H9 (cell line): ENCODE measurements at regions not wholly inside any gene's neighbourhood (a gene's known extent, or its start where the extent isn't known, plus 50 kb on each side); places are given as distances from the start of the nearest gene placed in this dataset.

ENCODE experiments used
- DNase-seq: peaks from one replicate; pipeline ENCODE4 v3.0.0-alpha.2; 2017
- H2AFZ ChIP-seq: one replicate; pipeline ENCODE4 v1.6.1; 2013; ENCODE audit warnings: mild to moderate bottlenecking, low read length, control low read depth, moderate library complexity
- H2AK5ac ChIP-seq: 2 replicates; pipeline ENCODE4 v1.6.1; 2013; ENCODE audit warnings: low read length, control low read depth, mixed read lengths; ENCODE audit not compliant: insufficient read length
- H2BK120ac ChIP-seq: one replicate; pipeline ENCODE4 v1.6.1; 2013; ENCODE audit warnings: low read depth, mild to moderate bottlenecking, low read length, control low read depth, inconsistent platforms; ENCODE audit not compliant: poor library complexity, severe bottlenecking
- H2BK12ac ChIP-seq: 2 replicates; pipeline ENCODE4 v1.6.1; 2013; ENCODE audit warnings: low read length, control low read depth, mixed read lengths, low read depth; ENCODE audit not compliant: insufficient read length
- H2BK15ac ChIP-seq: 2 replicates; pipeline ENCODE4 v1.6.1; 2013; ENCODE audit warnings: low read depth, low read length, control low read depth
- H2BK20ac ChIP-seq: one replicate; pipeline ENCODE4 v1.6.1; 2013; ENCODE audit warnings: low read depth, mild to moderate bottlenecking, low read length, control low read depth, inconsistent platforms; ENCODE audit not compliant: poor library complexity, severe bottlenecking
- H2BK5ac ChIP-seq: 2 replicates; pipeline ENCODE4 v1.6.1; 2013; ENCODE audit warnings: low read length, control low read depth, mixed read lengths; ENCODE audit not compliant: insufficient read length
- H3K14ac ChIP-seq: 2 replicates; pipeline ENCODE4 v1.6.1; 2013; ENCODE audit warnings: low read length, control low read depth; ENCODE audit not compliant: insufficient read depth
- H3K18ac ChIP-seq: 2 replicates; pipeline ENCODE4 v1.6.1; 2013; ENCODE audit warnings: low read depth, mild to moderate bottlenecking, mixed read lengths, low read length, control low read depth; ENCODE audit not compliant: insufficient read length
- H3K23ac ChIP-seq: 2 replicates; pipeline ENCODE4 v1.6.1; 2013; ENCODE audit warnings: low read length, control low read depth, mixed read lengths, low read depth; ENCODE audit not compliant: insufficient read length
- H3K23me2 ChIP-seq: 2 replicates; pipeline ENCODE4 v1.6.1; 2013; ENCODE audit warnings: low read depth, mild to moderate bottlenecking, mixed read lengths, low read length, control low read depth; ENCODE audit not compliant: insufficient read length, poor library complexity, severe bottlenecking
- H3K27ac ChIP-seq: 2 replicates; pipeline ENCODE4 v1.5.1; 2013; ENCODE audit warnings: low read length, control low read depth, mixed read lengths, low read depth; ENCODE audit not compliant: insufficient read length
- H3K27me3 ChIP-seq: 2 replicates; pipeline ENCODE4 v1.6.1; 2013; ENCODE audit warnings: low read length, control low read depth, inconsistent platforms; ENCODE audit not compliant: insufficient read depth
- H3K4ac ChIP-seq: 2 replicates; pipeline ENCODE4 v1.6.1; 2013; ENCODE audit warnings: low read depth, mild to moderate bottlenecking, control low read depth, inconsistent platforms, low read length, moderate library complexity
- H3K4me1 ChIP-seq: 2 replicates; pipeline ENCODE4 v1.6.1; 2013; ENCODE audit warnings: low read length, control low read depth, inconsistent platforms; ENCODE audit not compliant: insufficient read depth
- H3K4me2 ChIP-seq: 2 replicates; pipeline ENCODE4 v1.6.1; 2013; ENCODE audit warnings: low read length, control low read depth, mixed read lengths; ENCODE audit not compliant: insufficient read length, insufficient read depth
- H3K56ac ChIP-seq: 2 replicates; pipeline ENCODE4 v1.6.1; 2013; ENCODE audit warnings: low read depth, mild to moderate bottlenecking, mixed read lengths, low read length, control low read depth; ENCODE audit not compliant: insufficient read length
- H3K79me1 ChIP-seq: 2 replicates; pipeline ENCODE4 v1.6.1; 2013; ENCODE audit warnings: low read depth, mild to moderate bottlenecking, moderate library complexity, low read length, control low read depth, inconsistent platforms; ENCODE audit not compliant: insufficient read depth, poor library complexity, severe bottlenecking
- H3K79me2 ChIP-seq: 2 replicates; pipeline ENCODE4 v1.6.1; 2013; ENCODE audit warnings: low read length, control low read depth, inconsistent platforms; ENCODE audit not compliant: insufficient read depth
- H3K9ac ChIP-seq: 2 replicates; pipeline ENCODE4 v1.6.1; 2013; ENCODE audit warnings: low read length, control low read depth, mixed read lengths; ENCODE audit not compliant: insufficient read length; ENCODE audit errors: extremely low read depth
- H3K9me3 ChIP-seq: one replicate; pipeline ENCODE4 v1.6.1; 2013; ENCODE audit warnings: low read depth, low read length, inconsistent platforms; ENCODE audit not compliant: control insufficient read depth
- H3T11ph ChIP-seq: one replicate; pipeline ENCODE4 v1.6.1; 2013; ENCODE audit warnings: mild to moderate bottlenecking, low read length, control low read depth, inconsistent platforms
- H4K20me1 ChIP-seq: one replicate; pipeline ENCODE4 v1.6.1; 2013; ENCODE audit not compliant: control insufficient read depth, insufficient read length, insufficient read depth
- H4K5ac ChIP-seq: 2 replicates; pipeline ENCODE4 v1.6.1; 2013; ENCODE audit warnings: low read depth, mild to moderate bottlenecking, mixed read lengths, low read length, control low read depth; ENCODE audit not compliant: insufficient read length
- H4K8ac ChIP-seq: replicated peaks from 2 replicates; pipeline ENCODE4 v1.6.1; 2013; ENCODE audit warnings: low read length, control low read depth, mixed read lengths, low read depth; ENCODE audit not compliant: insufficient read length
- H4K91ac ChIP-seq: 2 replicates; pipeline ENCODE4 v1.6.1; 2013; ENCODE audit warnings: low read depth, mild to moderate bottlenecking, moderate library complexity, mixed read lengths, low read length, control low read depth; ENCODE audit not compliant: insufficient read length
- H3K27ac Mint-ChIP-seq, 3 experiments: 2 replicates in 2 of 3; 3 replicates in 1 of 3; pipeline ENCODE4 v1.8.0; 2020 to 2021; ENCODE audit warnings: mixed read lengths in 3 of 3, mild to moderate bottlenecking in 1 of 3, moderate library complexity in 1 of 3
- H3K27me3 Mint-ChIP-seq: 2 replicates; pipeline ENCODE4 v1.8.0; 2021; ENCODE audit warnings: low read depth, mild to moderate bottlenecking, moderate library complexity, mixed read lengths
- H3K36me3 Mint-ChIP-seq, 3 experiments: 2 replicates in 2 of 3; 3 replicates in 1 of 3; pipeline ENCODE4 v1.8.0; 2020 to 2021; ENCODE audit warnings: low read depth in 3 of 3, mixed read lengths in 3 of 3; ENCODE audit not compliant: insufficient read depth in 1 of 3
- H3K4me1 Mint-ChIP-seq, 2 experiments: 2 replicates each; pipeline ENCODE4 v1.8.0; 2020; ENCODE audit warnings: mixed read lengths in 2 of 2
- H3K4me3 Mint-ChIP-seq, 2 experiments: 2 replicates in 1 of 2; 3 replicates in 1 of 2; pipeline ENCODE4 v1.8.0; 2020 to 2021; ENCODE audit warnings: mild to moderate bottlenecking in 2 of 2, mixed read lengths in 2 of 2, moderate library complexity in 1 of 2
- H3K9me3 Mint-ChIP-seq, 2 experiments: 2 replicates in 1 of 2; 3 replicates in 1 of 2; pipeline ENCODE4 v1.8.0; 2020; ENCODE audit warnings: mild to moderate bottlenecking in 2 of 2, mixed read lengths in 2 of 2, moderate library complexity in 1 of 2
- CTCF ChIP-seq: fragments of 200-600 bp; sonication (generic); conservative IDR thresholded peaks from 3 replicates; pipeline ENCODE4 v1.8.0; 2021; ENCODE audit warnings: antibody characterized with exemption, mild to moderate bottlenecking
- WGBS: extraction: QIAGEN DNeasy Blood & Tissue Kit; methylation state at CpG from one replicate; pipeline ENCODE4 v1.1.7; 2013; ENCODE audit warnings: missing lambda C conversion rate, low lambda C conversion rate, mixed read lengths; ENCODE audit not compliant: insufficient read length; ENCODE audit errors: extremely low coverage; 5-methylcytosine and 5-hydroxymethylcytosine counted together

- Histone ChIP-seq H2AK5ac (no peak overlapping the region), H3K4me1 (no peaks in the 10 kb centered on the region), H3K27ac (no peak overlapping the region), H3K14ac (no peak overlapping the region), H4K20me1 (no peaks in the 10 kb centered on the region), H3K4ac (no peak overlapping the region), H2BK12ac (no peak overlapping the region), H2BK20ac (no peak overlapping the region), H3K9me3 (no peaks in the 10 kb centered on the region), H2BK120ac (no peak overlapping the region), H3K23me2 (no peaks in the 10 kb centered on the region), H3K23ac (no peak overlapping the region), H2AFZ (no peak overlapping the region), H3K27me3 (no peaks in the 10 kb centered on the region; the same call in 1 of the 2 replicates), H4K91ac (no peak overlapping the region), H3K4me2 (no peak overlapping the region), H4K5ac (no peak overlapping the region), H3K9ac (no peak overlapping the region), H4K8ac (no peak overlapping the region), H3K79me2 (no peaks in the 10 kb centered on the region), H3K18ac (no peak overlapping the region), H2BK5ac (no peak overlapping the region), H3K56ac (no peak overlapping the region), H3K79me1 (no peaks in the 10 kb centered on the region), H2BK15ac (no peak overlapping the region), H3T11ph (no peak overlapping the region)
- TF ChIP-seq CTCF: no peak
- Mint-ChIP-seq H3K36me3 (no peaks in the 10 kb centered on the region), H3K4me3 (no peak overlapping the region), H3K27me3 (peaks cover 3% of the 10 kb centered on the region; the same call in 1 of the 2 replicates), H3K4me1 (no peaks in the 10 kb centered on the region), H3K27ac (no peak overlapping the region), H3K9me3 (no peaks in the 10 kb centered on the region; a peak in 2 of 5 replicates)
- no CpG with 5 or more reads among the region's 3 CpGs for WGBS
- no peak for DNase-seq
Observed at GRCh38 chr6:151731313-151731712, 76.2 kb upstream of the ESR1 start.
